Activated CD4-positive, alpha-beta T cell treated with anti-CD3 and anti-CD28 coated beads, Interleukin-2, amount 50 U/mL, for 4 hours (primary cell): ENCODE measurements at regions not wholly inside any gene's neighbourhood (a gene's known extent, or its start where the extent isn't known, plus 50 kb on each side); places are given as distances from the start of the nearest gene placed in this dataset.

Experiments used
- DNase-seq, 2 experiments: peaks; one replicate each; pipeline ENCODE4 v3.0.0-alpha.2; 2020

- DNase-seq = no peak
Measured at GRCh38 chr10:3510741-3511140, 274.3 kb downstream of the KLF6 start.

- DNase-seq = no peak
Measured at GRCh38 chr10:3509355-3509754, 275.7 kb downstream of the KLF6 start.

GRCh38 chr10:3503299-3503698, 281.7 kb downstream of the KLF6 start:
- no peak for DNase-seq

- DNase-seq = no peak
Measured at GRCh38 chr10:3502673-3503072, 282.3 kb downstream of the KLF6 start.

- no peak for DNase-seq
Measured at GRCh38 chr10:3500408-3500856, 284.6 kb downstream of the KLF6 start.

GRCh38 chr10:3499120-3499519, 285.9 kb downstream of the KLF6 start:
- DNase-seq = no peak

GRCh38 chr10:3497581-3497980, 287.4 kb downstream of the KLF6 start:
- no peak for DNase-seq

- DNase-seq = no peak
Measured at GRCh38 chr10:3496138-3496537, 288.9 kb downstream of the KLF6 start.

- DNase-seq = no peak
Measured at GRCh38 chr10:3495281-3495680, 289.7 kb downstream of the KLF6 start.

- no peak for DNase-seq
Measured at GRCh38 chr10:3494838-3495230, 290.2 kb downstream of the KLF6 start.

- DNase-seq = no peak
Measured at GRCh38 chr10:3494131-3494837, 290.7 kb downstream of the KLF6 start.

GRCh38 chr10:3493621-3494020, 291.4 kb downstream of the KLF6 start:
- no peak for DNase-seq

- no peak for DNase-seq
Measured at GRCh38 chr10:3491571-3491970, 293.4 kb downstream of the KLF6 start.

GRCh38 chr10:3487228-3487627, 297.8 kb downstream of the KLF6 start:
- no peak for DNase-seq

GRCh38 chr10:3486346-3487065, 298.5 kb downstream of the KLF6 start:
- DNase-seq = no peak

- DNase-seq = no peak
Measured at GRCh38 chr10:3485057-3485686, 299.8 kb downstream of the KLF6 start.

GRCh38 chr10:3484306-3485056, 300.5 kb downstream of the KLF6 start:
- no peak for DNase-seq

GRCh38 chr10:3482200-3482993, 302.6 kb downstream of the KLF6 start:
- DNase-seq = no peak

- DNase-seq = no peak
Measured at GRCh38 chr10:3481496-3481895, 303.5 kb downstream of the KLF6 start.

GRCh38 chr10:3480990-3481315, 304.1 kb downstream of the KLF6 start:
- DNase-seq = no peak

- DNase-seq = no peak
Measured at GRCh38 chr10:3480281-3480989, 304.6 kb downstream of the KLF6 start.
